CD8-positive, alpha-beta memory T cell (primary cell): ENCODE measurements at regions not wholly inside any gene's neighbourhood (a gene's known extent, or its start where the extent isn't known, plus 50 kb on each side); places are given as distances from the start of the nearest gene placed in this dataset.
"Not testable (repeated sequence)": the region's sequence is repeated elsewhere in the genome, so short reads cannot be mapped to it uniquely, and the experiment has no call there.

ENCODE experiments used
- CTCF ChIA-PET: fragments of 350-600 bp; sonication (Branson Sonifier 250); formaldehyde crosslinking; loops from one replicate; lab custom pipeline; 2021; ENCODE audit warnings: antibody characterized with exemption; lab: Charles Lee
- POLR2A ChIA-PET: fragments of 350-600 bp; sonication (Branson Sonifier 250); formaldehyde crosslinking; loops from one replicate; lab custom pipeline; 2021; ENCODE audit warnings: antibody characterized with exemption; lab: Charles Lee
- DNase-seq, 5 donors: peaks; one replicate each; pipeline versions ENCODE4 v3.0.0 to v3.0.0-alpha.2; 2020 to 2022; ENCODE audit warnings: mixed read lengths in 1 of 5
- H3K27ac ChIP-seq: one replicate; pipeline ENCODE4 v1.7.0; 2013; ENCODE audit warnings: low read depth, mild to moderate bottlenecking, low read length, moderate library complexity
- H3K27me3 ChIP-seq: 2 replicates; pipeline ENCODE4 v1.7.0; 2013; ENCODE audit warnings: low read length, mild to moderate bottlenecking; ENCODE audit not compliant: insufficient read depth, poor library complexity, severe bottlenecking
- H3K36me3 ChIP-seq: 2 replicates; pipeline ENCODE4 v1.7.0; 2013; ENCODE audit warnings: mild to moderate bottlenecking, low read length, moderate library complexity; ENCODE audit not compliant: insufficient read depth
- H3K4me1 ChIP-seq: 2 replicates; pipeline ENCODE4 v1.7.0; 2013; ENCODE audit warnings: mild to moderate bottlenecking, low read length, moderate library complexity; ENCODE audit not compliant: insufficient read depth
- H3K4me3 ChIP-seq: 2 replicates; pipeline ENCODE4 v1.7.0; 2013; ENCODE audit warnings: mild to moderate bottlenecking, low read length
- H3K9me3 ChIP-seq: 2 replicates; pipeline ENCODE4 v1.7.0; 2013; ENCODE audit warnings: mild to moderate bottlenecking, low read length
- H3K27ac Mint-ChIP-seq, 8 donors: one replicate each; pipeline ENCODE4 v1.8.0; 2020 to 2021; ENCODE audit warnings: mixed read lengths in 8 of 8, mild to moderate bottlenecking in 6 of 8, inconsistent platforms in 3 of 8, moderate library complexity in 3 of 8
- H3K27me3 Mint-ChIP-seq, 2 donors: one replicate each; pipeline ENCODE4 v1.8.0; 2020 to 2021; ENCODE audit warnings: mixed read lengths in 2 of 2, mild to moderate bottlenecking in 1 of 2, moderate library complexity in 1 of 2
- H3K36me3 Mint-ChIP-seq, 3 donors: one replicate each; pipeline ENCODE4 v1.8.0; 2020 to 2021; ENCODE audit warnings: mixed read lengths in 3 of 3, inconsistent platforms in 1 of 3, mild to moderate bottlenecking in 1 of 3
- H3K4me1 Mint-ChIP-seq, 3 donors: one replicate each; pipeline ENCODE4 v1.8.0; 2020 to 2021; ENCODE audit warnings: mixed read lengths in 3 of 3, inconsistent platforms in 1 of 3, mild to moderate bottlenecking in 1 of 3
- H3K4me3 Mint-ChIP-seq, 7 donors: one replicate each; pipeline ENCODE4 v1.8.0; 2020 to 2021; ENCODE audit warnings: mixed read lengths in 7 of 7, mild to moderate bottlenecking in 6 of 7, moderate library complexity in 4 of 7, inconsistent platforms in 2 of 7
- H3K9me3 Mint-ChIP-seq, 5 donors: one replicate each; pipeline ENCODE4 v1.8.0; 2020 to 2022; ENCODE audit warnings: mixed read lengths in 5 of 5, mild to moderate bottlenecking in 3 of 5, moderate library complexity in 2 of 5, inconsistent platforms in 1 of 5

DNA sequence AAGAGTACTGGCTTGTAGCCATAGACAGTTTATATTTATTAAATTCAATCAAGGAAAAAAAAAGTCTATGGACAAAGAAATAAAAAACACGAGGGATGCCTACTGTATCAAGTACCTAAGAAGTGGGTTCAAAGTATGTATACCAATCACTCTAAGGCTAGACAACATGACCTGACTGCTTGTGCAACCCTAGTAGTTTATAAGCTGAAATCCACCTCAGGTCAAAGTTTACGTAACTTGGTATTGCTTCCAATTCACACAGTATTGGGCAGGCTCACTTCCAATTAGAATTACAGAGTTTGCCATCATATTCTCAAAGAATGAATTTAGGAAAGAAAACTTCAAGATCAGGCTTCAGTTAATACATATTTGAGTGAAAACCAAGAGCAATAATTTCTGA is 657.8 kb downstream of the DACH1 start:
- CTCF ChIA-PET, result no interaction called here
- Histone ChIP-seq H3K9me3 (no peaks in the 10 kb centered on the region), H3K27me3 (no peaks in the 10 kb centered on the region), H3K4me3 (no peak overlapping the region), H3K4me1 (no peaks in the 10 kb centered on the region), H3K36me3 (no peaks in the 10 kb centered on the region), H3K27ac (no peak overlapping the region)
- no peaks in the 10 kb centered on the region for H3K36me3 Mint-ChIP-seq
- POLR2A ChIA-PET, result no interaction called here
- no peak overlapping the region for H3K4me3 Mint-ChIP-seq
- H3K27me3 Mint-ChIP-seq, result no peaks in the 10 kb centered on the region
- no peak overlapping the region for H3K27ac Mint-ChIP-seq
- DNase-seq, result no peak
- peaks cover 0 to 2% (median 0%) of the 10 kb centered on the region in 5 donors for H3K9me3 Mint-ChIP-seq
- H3K4me1 Mint-ChIP-seq, result no peaks in the 10 kb centered on the region

DNA sequence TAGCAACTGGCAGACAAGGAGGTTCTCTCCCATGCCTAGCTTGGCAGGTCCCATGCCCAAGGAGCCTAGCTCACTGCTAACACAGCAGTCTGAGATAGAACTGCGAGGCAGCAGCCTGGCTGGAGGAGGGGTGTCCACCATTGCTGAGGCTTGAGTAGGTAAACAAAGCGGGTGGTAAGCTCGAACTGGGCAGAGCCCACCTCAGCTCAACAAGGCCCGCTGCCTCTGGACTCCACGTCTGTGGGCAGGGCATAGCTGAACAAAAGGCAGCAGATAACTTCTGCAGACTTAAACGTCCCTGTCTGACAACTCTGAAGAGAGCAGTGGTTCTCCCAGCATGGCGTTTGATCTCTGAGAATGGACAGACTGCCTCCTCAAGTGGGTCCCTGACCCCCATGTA is 682.4 kb downstream of the DACH1 start:
- H3K4me1 ChIP-seq, H3K27me3 ChIP-seq, H3K4me1 Mint-ChIP-seq, POLR2A ChIA-PET, H3K36me3 ChIP-seq, DNase-seq, H3K36me3 Mint-ChIP-seq, H3K4me3 Mint-ChIP-seq, H3K4me3 ChIP-seq, CTCF ChIA-PET, H3K27me3 Mint-ChIP-seq, H3K9me3 ChIP-seq, H3K27ac Mint-ChIP-seq, H3K27ac ChIP-seq: not testable (repeated sequence)
- peaks cover 3 to 10% (median 8%) of the 10 kb centered on the region in 5 donors for H3K9me3 Mint-ChIP-seq

- POLR2A ChIA-PET, result not testable (repeated sequence)
Measured at GRCh38 chr13:71183352-71183751, 683.7 kb downstream of the DACH1 start.

GRCh38 chr13:71171740-71172139 is 695.3 kb downstream of the DACH1 start:
- Histone ChIP-seq H3K27ac (no peak overlapping the region), H3K27me3 (no peaks in the 10 kb centered on the region), H3K36me3 (no peaks in the 10 kb centered on the region), H3K9me3 (no peaks in the 10 kb centered on the region), H3K4me3 (no peak overlapping the region), H3K4me1 (no peaks in the 10 kb centered on the region)
- H3K36me3 Mint-ChIP-seq, result peaks cover 0 to 2% (median 0%) of the 10 kb centered on the region in 3 donors
- H3K4me1 Mint-ChIP-seq, result no peaks in the 10 kb centered on the region
- ChIA-PET CTCF (no interaction called here), POLR2A (no interaction called here)
- no peak for DNase-seq
- no peak overlapping the region for H3K27ac Mint-ChIP-seq
- peaks cover 3 to 7% (median 4%) of the 10 kb centered on the region in 5 donors for H3K9me3 Mint-ChIP-seq
- peaks cover 0 to 2% of the 10 kb centered on the region in 2 donors for H3K27me3 Mint-ChIP-seq
- H3K4me3 Mint-ChIP-seq, result no peak overlapping the region

More at GRCh38 chr13:71183352-71183751, 683.7 kb downstream of the DACH1 start:
- H3K27ac ChIP-seq, H3K4me1 Mint-ChIP-seq, H3K36me3 ChIP-seq, H3K9me3 ChIP-seq, H3K4me3 ChIP-seq, CTCF ChIA-PET, H3K4me1 ChIP-seq, H3K27me3 ChIP-seq, H3K4me3 Mint-ChIP-seq, H3K27me3 Mint-ChIP-seq, DNase-seq, H3K27ac Mint-ChIP-seq, H3K36me3 Mint-ChIP-seq: not testable (repeated sequence)
- H3K9me3 Mint-ChIP-seq, result peaks cover 3 to 10% (median 8%) of the 10 kb centered on the region in 5 donors

GRCh38 chr13:71169180-71169579 is 697.8 kb downstream of the DACH1 start:
- Histone ChIP-seq H3K9me3 (no peaks in the 10 kb centered on the region), H3K27me3 (no peaks in the 10 kb centered on the region), H3K27ac (no peak overlapping the region), H3K36me3 (no peaks in the 10 kb centered on the region), H3K4me3 (no peak overlapping the region), H3K4me1 (no peaks in the 10 kb centered on the region)
- H3K27ac Mint-ChIP-seq, result no peak overlapping the region
- ChIA-PET CTCF (no interaction called here), POLR2A (no interaction called here)
- DNase-seq, result no peak
- no peak overlapping the region for H3K4me3 Mint-ChIP-seq
- H3K4me1 Mint-ChIP-seq, result no peaks in the 10 kb centered on the region
- no peaks in the 10 kb centered on the region for H3K36me3 Mint-ChIP-seq
- peaks cover 0 to 2% of the 10 kb centered on the region in 2 donors for H3K27me3 Mint-ChIP-seq
- peaks cover 0 to 5% (median 3%) of the 10 kb centered on the region in 5 donors for H3K9me3 Mint-ChIP-seq

DNA sequence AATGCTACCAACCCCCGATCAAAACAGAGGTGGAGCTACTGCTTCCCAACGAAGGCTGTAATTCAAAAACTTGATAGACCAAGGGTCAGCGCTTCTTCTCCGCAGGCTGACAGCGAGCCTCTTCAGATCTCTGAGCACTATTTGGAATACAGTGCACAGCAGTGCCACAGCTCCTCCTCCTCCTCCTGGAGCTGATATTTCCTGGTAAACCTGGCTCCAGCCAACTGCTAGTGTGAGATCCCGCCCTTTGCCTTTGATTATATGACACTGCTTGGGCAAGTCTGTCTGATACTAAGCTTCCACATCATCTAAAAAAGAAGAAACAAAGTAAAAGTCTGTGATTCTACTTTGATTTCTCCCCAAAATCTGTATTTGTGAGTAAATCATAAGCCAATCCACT is 710.5 kb downstream of the DACH1 start:
- CTCF ChIA-PET, result no interaction called here
- Histone ChIP-seq H3K4me1 (no peaks in the 10 kb centered on the region), H3K4me3 (no peak overlapping the region), H3K36me3 (no peaks in the 10 kb centered on the region), H3K27ac (no peak overlapping the region), H3K9me3 (no peaks in the 10 kb centered on the region), H3K27me3 (no peaks in the 10 kb centered on the region)
- H3K4me3 Mint-ChIP-seq, result no peak overlapping the region
- POLR2A ChIA-PET, result no interaction called here
- H3K27me3 Mint-ChIP-seq, result no peaks in the 10 kb centered on the region
- no peak overlapping the region for H3K27ac Mint-ChIP-seq
- peaks cover 0 to 19% (median 2%) of the 10 kb centered on the region in 5 donors for H3K9me3 Mint-ChIP-seq
- H3K4me1 Mint-ChIP-seq, result no peaks in the 10 kb centered on the region
- DNase-seq, result no peak
- H3K36me3 Mint-ChIP-seq, result no peaks in the 10 kb centered on the region

DNA sequence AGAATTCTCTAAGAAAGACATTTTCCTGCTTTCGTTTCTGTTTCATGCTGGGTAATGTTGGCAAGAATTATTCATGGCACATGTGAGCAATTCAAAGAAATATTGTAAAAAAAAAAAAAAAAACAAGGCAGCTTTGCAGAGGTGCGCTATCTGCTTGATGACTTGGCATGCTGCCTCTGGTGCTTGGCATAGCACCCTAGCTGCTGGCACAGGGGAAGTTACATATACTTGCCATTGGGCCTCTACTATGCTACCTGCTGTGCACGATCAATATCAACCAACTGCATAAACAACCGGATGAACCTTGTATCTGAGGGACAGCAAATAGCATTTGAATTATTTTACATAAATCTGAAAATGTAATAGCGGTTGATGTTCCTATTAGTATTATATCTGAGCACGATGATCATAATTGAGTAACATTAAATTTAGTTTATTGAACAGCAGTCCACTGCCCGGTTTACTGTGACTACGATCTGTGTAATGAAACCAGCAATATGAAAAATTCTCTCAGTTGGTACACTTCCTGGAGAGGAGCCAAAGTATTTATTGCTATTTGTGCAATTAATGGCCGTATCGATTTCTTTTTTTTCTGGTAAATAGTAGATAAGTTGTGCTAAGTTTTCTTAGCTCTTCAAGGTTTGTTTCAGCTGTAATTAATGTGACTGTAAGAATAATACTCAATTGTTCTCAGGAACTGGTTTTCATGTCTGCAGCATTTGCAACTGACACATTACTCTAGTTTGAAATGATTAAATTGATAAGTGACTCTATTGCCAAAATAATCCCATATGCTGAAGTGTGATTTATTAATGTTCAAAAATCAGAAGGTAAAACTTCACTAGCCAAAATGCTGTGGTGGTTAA is 717.3 kb downstream of the DACH1 start:
- Histone ChIP-seq H3K27ac (no peak overlapping the region), H3K4me3 (no peak overlapping the region), H3K36me3 (no peaks in the 10 kb centered on the region), H3K4me1 (no peaks in the 10 kb centered on the region), H3K27me3 (no peaks in the 10 kb centered on the region), H3K9me3 (no peaks in the 10 kb centered on the region)
- no peak overlapping the region for H3K27ac Mint-ChIP-seq
- H3K27me3 Mint-ChIP-seq, result no peaks in the 10 kb centered on the region
- no peak for DNase-seq
- POLR2A ChIA-PET, result no interaction called here
- H3K4me1 Mint-ChIP-seq, result no peaks in the 10 kb centered on the region
- CTCF ChIA-PET, result no interaction called here
- no peak overlapping the region for H3K4me3 Mint-ChIP-seq
- no peaks in the 10 kb centered on the region for H3K36me3 Mint-ChIP-seq
- peaks cover 0 to 12% (median 0%) of the 10 kb centered on the region in 5 donors for H3K9me3 Mint-ChIP-seq

GRCh38 chr13:71149046-71149445 is 718.0 kb downstream of the DACH1 start:
- no peaks in the 10 kb centered on the region for H3K4me1 Mint-ChIP-seq
- H3K27me3 ChIP-seq, result no peaks in the 10 kb centered on the region
- H3K27me3 Mint-ChIP-seq, result no peaks in the 10 kb centered on the region
- ChIA-PET CTCF (no interaction called here), POLR2A (no interaction called here)
- no peak overlapping the region for H3K4me3 Mint-ChIP-seq
- DNase-seq, result no peak
- peaks cover 0 to 12% (median 0%) of the 10 kb centered on the region in 5 donors for H3K9me3 Mint-ChIP-seq
- H3K27ac ChIP-seq, result no peak overlapping the region
- H3K4me3 ChIP-seq, result no peak overlapping the region
- no peaks in the 10 kb centered on the region for H3K4me1 ChIP-seq
- no peaks in the 10 kb centered on the region for H3K36me3 Mint-ChIP-seq
- no peak overlapping the region for H3K27ac Mint-ChIP-seq
- no peaks in the 10 kb centered on the region for H3K36me3 ChIP-seq
- H3K9me3 ChIP-seq, result no peaks in the 10 kb centered on the region
